ENCODE measurements at regions not wholly inside any gene's neighbourhood (a gene's known extent, or its start where the extent isn't known, plus 50 kb on each side); places are given as distances from the start of the nearest gene placed in this dataset.

GRCh38 chr5:152255411-152255810 lies 149.7 kb downstream of the NMUR2 start:
- no peaks in the 10 kb centered on the region for H3K79me2 ChIP-seq (ENCODE audit: control insufficient read depth, insufficient read depth, low read length)
- no peaks in the 10 kb centered on the region for H3K27me3 ChIP-seq (ENCODE audit: control insufficient read depth, insufficient read depth, low read length)
- no peak overlapping the region for H3K4me2 ChIP-seq (ENCODE audit: extremely low read depth, insufficient read depth, low read length)
- H4K20me1 ChIP-seq (ENCODE audit: control insufficient read depth, extremely low read depth, insufficient read depth, low read length) = no peaks in the 10 kb centered on the region
- no peak overlapping the region for H3K9ac ChIP-seq (ENCODE audit: insufficient read depth, low read length)
- DNase-seq (ENCODE audit: low read depth in 2 of 2) = no peak
- no peak for TF ChIP-seq EZH2 (IDR thresholded peaks at IDR 0.05; ENCODE audit: low read length, missing control alignments)
- TF ChIP-seq CTCF (conservative IDR thresholded peaks at IDR 0.05 in 1 of 2, IDR thresholded peaks at IDR 0.05 in 1 of 2; ENCODE audit: low read depth in 1 of 2, low read length in 2 of 2) = no peak
- no peak overlapping the region for H3K27ac ChIP-seq (ENCODE audit: insufficient read depth, low read length)
- H3K4me3 ChIP-seq (replicated peaks in 1 of 4; ENCODE audit: control extremely low read depth in 1 of 4, insufficient read depth in 1 of 4, low read depth in 3 of 4, low read length in 4 of 4) = no peak overlapping the region
- H3K36me3 ChIP-seq (ENCODE audit: control insufficient read depth, insufficient read depth, low read length) = no peaks in the 10 kb centered on the region
- H3K9me3 ChIP-seq (ENCODE audit: control insufficient read depth, insufficient read depth, low read depth, low read length) = no peaks in the 10 kb centered on the region
- no peak overlapping the region for H2AFZ ChIP-seq (ENCODE audit: low read length)
- no peaks in the 10 kb centered on the region for H3K4me1 ChIP-seq (ENCODE audit: control insufficient read depth, extremely low read depth, insufficient read depth, low read length)

GRCh38 chr5:152247850-152248385 lies 157.2 kb downstream of the NMUR2 start:
- no peak for DNase-seq (ENCODE audit: low read depth in 2 of 2)
- Histone ChIP-seq H3K9me3 (ENCODE audit: control insufficient read depth, insufficient read depth, low read depth, low read length) (no peaks in the 10 kb centered on the region), H2AFZ (ENCODE audit: low read length) (no peak overlapping the region), H3K4me1 (ENCODE audit: control insufficient read depth, extremely low read depth, insufficient read depth, low read length) (no peaks in the 10 kb centered on the region), H3K79me2 (ENCODE audit: control insufficient read depth, insufficient read depth, low read length) (no peaks in the 10 kb centered on the region), H3K9ac (ENCODE audit: insufficient read depth, low read length) (no peak overlapping the region), H3K27me3 (ENCODE audit: control insufficient read depth, insufficient read depth, low read length) (no peaks in the 10 kb centered on the region), H3K4me3 (replicated peaks in 1 of 4; ENCODE audit: control extremely low read depth in 1 of 4, insufficient read depth in 1 of 4, low read depth in 3 of 4, low read length in 4 of 4) (no peak overlapping the region), H4K20me1 (ENCODE audit: control insufficient read depth, extremely low read depth, insufficient read depth, low read length) (no peaks in the 10 kb centered on the region), H3K4me2 (ENCODE audit: extremely low read depth, insufficient read depth, low read length) (no peak overlapping the region), H3K36me3 (ENCODE audit: control insufficient read depth, insufficient read depth, low read length) (no peaks in the 10 kb centered on the region), H3K27ac (ENCODE audit: insufficient read depth, low read length) (no peak overlapping the region)
- TF ChIP-seq EZH2 (IDR thresholded peaks at IDR 0.05; ENCODE audit: low read length, missing control alignments) = no peak
- no peak for TF ChIP-seq CTCF (conservative IDR thresholded peaks at IDR 0.05 in 1 of 2, IDR thresholded peaks at IDR 0.05 in 1 of 2; ENCODE audit: low read depth in 1 of 2, low read length in 2 of 2)

DNA sequence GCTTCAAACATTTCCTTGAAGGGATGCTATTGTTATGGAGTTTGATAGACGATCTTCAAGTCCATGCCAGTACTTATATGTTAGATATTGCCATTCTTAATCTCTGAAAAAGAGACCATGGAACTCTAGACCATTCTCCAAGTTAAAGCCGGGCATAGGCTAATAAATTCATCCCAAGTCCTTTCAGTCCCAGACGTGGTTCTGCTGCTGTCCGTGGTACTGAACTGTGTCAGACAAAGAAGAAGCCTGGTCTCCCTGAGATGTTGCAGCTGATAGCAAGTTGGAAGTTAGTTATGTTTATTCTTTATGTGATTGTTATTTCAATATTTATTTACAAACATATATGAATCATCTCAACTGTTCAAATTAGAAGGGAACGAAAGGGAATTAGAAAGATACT lies 158.7 kb downstream of the NMUR2 start:
- TF ChIP-seq EZH2 (IDR thresholded peaks at IDR 0.05; ENCODE audit: low read length, missing control alignments) (no peak), CTCF (conservative IDR thresholded peaks at IDR 0.05 in 1 of 2, IDR thresholded peaks at IDR 0.05 in 1 of 2; ENCODE audit: low read depth in 1 of 2, low read length in 2 of 2) (no peak)
- no peaks in the 10 kb centered on the region for H4K20me1 ChIP-seq (ENCODE audit: control insufficient read depth, extremely low read depth, insufficient read depth, low read length)
- no peak overlapping the region for H3K27ac ChIP-seq (ENCODE audit: insufficient read depth, low read length)
- H3K36me3 ChIP-seq (ENCODE audit: control insufficient read depth, insufficient read depth, low read length) = no peaks in the 10 kb centered on the region
- DNase-seq (ENCODE audit: low read depth in 2 of 2) = peak; percentile 0 to 12
- H3K27me3 ChIP-seq (ENCODE audit: control insufficient read depth, insufficient read depth, low read length) = no peaks in the 10 kb centered on the region
- no peak overlapping the region for H3K4me3 ChIP-seq (replicated peaks in 1 of 4; ENCODE audit: control extremely low read depth in 1 of 4, insufficient read depth in 1 of 4, low read depth in 3 of 4, low read length in 4 of 4)
- no peaks in the 10 kb centered on the region for H3K4me1 ChIP-seq (ENCODE audit: control insufficient read depth, extremely low read depth, insufficient read depth, low read length)
- no peaks in the 10 kb centered on the region for H3K9me3 ChIP-seq (ENCODE audit: control insufficient read depth, insufficient read depth, low read depth, low read length)
- H3K79me2 ChIP-seq (ENCODE audit: control insufficient read depth, insufficient read depth, low read length) = no peaks in the 10 kb centered on the region
- H3K9ac ChIP-seq (ENCODE audit: insufficient read depth, low read length) = no peak overlapping the region
- no peak overlapping the region for H2AFZ ChIP-seq (ENCODE audit: low read length)
- no peak overlapping the region for H3K4me2 ChIP-seq (ENCODE audit: extremely low read depth, insufficient read depth, low read length)

All from fibroblast of lung (primary cell).